Large intestine (tissue), 3 donors: ENCODE measurements at regions not wholly inside any gene's neighbourhood (a gene's known extent, or its start where the extent isn't known, plus 50 kb on each side); places are given as distances from the start of the nearest gene placed in this dataset.

Experiments
- DNase-seq, 2 donors: peaks; one replicate each; pipeline versions ENCODE4 v3.0.0 to v3.0.0-alpha.2; 2013
- H3K27ac ChIP-seq: one replicate; pipeline ENCODE4 v1.5.1; 2013; ENCODE audit warnings: low read length
- H3K27me3 ChIP-seq: 2 replicates; pipeline ENCODE4 v1.6.1; 2013; ENCODE audit warnings: low read length; ENCODE audit not compliant: control insufficient read depth, insufficient read depth
- H3K36me3 ChIP-seq: 2 replicates; pipeline ENCODE4 v1.6.1; 2013; ENCODE audit warnings: low read length; ENCODE audit not compliant: control insufficient read depth, insufficient read depth
- H3K4me1 ChIP-seq: one replicate; pipeline ENCODE4 v1.6.1; 2013; ENCODE audit warnings: low read length; ENCODE audit not compliant: control insufficient read depth, insufficient read depth
- H3K4me3 ChIP-seq: one replicate; pipeline ENCODE4 v1.5.1; 2013; ENCODE audit warnings: low read length
- H3K9me3 ChIP-seq: one replicate; pipeline ENCODE4 v1.6.1; 2013; ENCODE audit warnings: mild to moderate bottlenecking, low read depth, low read length, moderate library complexity; ENCODE audit not compliant: control insufficient read depth
- WGBS: methylation state at CpG from one replicate; pipeline ENCODE4 v1.1.5; 2013; ENCODE audit warnings: low lambda C conversion rate; ENCODE audit not compliant: insufficient coverage; 5-methylcytosine and 5-hydroxymethylcytosine counted together

GRCh38 chr4:111676533-111676932, 468.7 kb upstream of the FAM241A start:
- no peaks in the 10 kb centered on the region for H3K36me3 ChIP-seq
- no peaks in the 10 kb centered on the region for H3K27me3 ChIP-seq

DNA sequence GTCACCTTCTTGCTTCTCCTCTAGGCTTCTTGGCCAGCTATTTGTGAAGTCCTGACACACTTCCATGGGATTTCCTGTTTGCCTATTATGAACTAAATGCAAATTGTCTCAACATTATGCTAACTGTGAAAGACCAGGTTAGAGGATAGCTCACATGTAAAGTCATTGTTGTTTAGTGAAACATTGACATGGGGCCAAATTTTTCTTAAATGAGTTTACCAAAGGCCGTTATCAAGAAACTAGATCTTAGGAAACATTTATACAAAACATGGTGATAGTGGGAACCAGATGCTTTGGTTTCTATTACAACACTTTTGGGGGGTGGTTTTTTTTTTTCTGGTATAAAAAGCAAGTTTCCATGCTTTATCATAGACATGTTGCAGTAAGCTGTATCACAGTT, 466.8 kb upstream of the FAM241A start:
- 40% methylated on average over 1 of the region's 1 CpG for WGBS
- H3K4me3 ChIP-seq = no peak overlapping the region
- no peak for DNase-seq

More at GRCh38 chr4:111676533-111676932, 468.7 kb upstream of the FAM241A start:
- H3K4me3 ChIP-seq = no peak overlapping the region
- DNase-seq = no peak
- no peak overlapping the region for H3K27ac ChIP-seq
- H3K9me3 ChIP-seq = no peaks in the 10 kb centered on the region
- H3K4me1 ChIP-seq = no peaks in the 10 kb centered on the region

DNA sequence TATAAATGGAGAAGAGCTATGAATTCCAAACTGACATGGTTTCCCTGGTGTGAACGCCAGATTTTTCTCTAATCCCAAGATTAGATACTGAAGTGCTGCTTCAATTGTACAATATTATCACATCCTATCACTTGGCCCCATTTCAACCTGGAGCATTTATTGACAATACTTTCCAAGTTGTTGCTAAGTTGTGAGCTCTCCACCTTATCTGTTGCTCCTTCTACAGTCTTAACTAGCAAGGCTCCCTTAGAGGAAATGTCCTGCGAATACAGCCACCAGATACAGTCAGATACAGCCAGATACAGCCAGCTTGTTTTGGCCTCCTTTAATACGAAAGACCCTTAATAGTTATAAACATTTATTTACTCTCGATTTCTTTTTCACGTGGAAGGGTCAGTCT, 466.3 kb upstream of the FAM241A start:
- H3K4me1 ChIP-seq = no peaks in the 10 kb centered on the region
- no peaks in the 10 kb centered on the region for H3K36me3 ChIP-seq
- H3K27ac ChIP-seq = no peak overlapping the region
- no peak overlapping the region for H3K4me3 ChIP-seq
- H3K9me3 ChIP-seq = no peaks in the 10 kb centered on the region
- WGBS = no CpG with 5 or more reads among the region's 5 CpGs
- H3K27me3 ChIP-seq = no peaks in the 10 kb centered on the region
- DNase-seq = no peak

More for the DNA sequence above, 466.8 kb upstream of the FAM241A start:
- no peaks in the 10 kb centered on the region for H3K27me3 ChIP-seq
- H3K36me3 ChIP-seq = no peaks in the 10 kb centered on the region
- no peak overlapping the region for H3K27ac ChIP-seq
- no peaks in the 10 kb centered on the region for H3K4me1 ChIP-seq
- H3K9me3 ChIP-seq = no peaks in the 10 kb centered on the region

GRCh38 chr4:111681270-111681669, 464.0 kb upstream of the FAM241A start:
- DNase-seq = no peak
- H3K9me3 ChIP-seq = no peaks in the 10 kb centered on the region
- no peaks in the 10 kb centered on the region for H3K4me1 ChIP-seq
- H3K36me3 ChIP-seq = no peaks in the 10 kb centered on the region
- no CpG with 5 or more reads among the region's 3 CpGs for WGBS
- no peak overlapping the region for H3K27ac ChIP-seq
- H3K4me3 ChIP-seq = no peak overlapping the region
- no peaks in the 10 kb centered on the region for H3K27me3 ChIP-seq

GRCh38 chr4:111681751-111682150, 463.5 kb upstream of the FAM241A start:
- no peak for DNase-seq
- H3K36me3 ChIP-seq = no peaks in the 10 kb centered on the region
- no peaks in the 10 kb centered on the region for H3K9me3 ChIP-seq
- no peak overlapping the region for H3K4me3 ChIP-seq
- 100% methylated on average over 1 of the region's 7 CpGs for WGBS
- no peaks in the 10 kb centered on the region for H3K4me1 ChIP-seq
- H3K27me3 ChIP-seq = no peaks in the 10 kb centered on the region
- H3K27ac ChIP-seq = no peak overlapping the region

DNA sequence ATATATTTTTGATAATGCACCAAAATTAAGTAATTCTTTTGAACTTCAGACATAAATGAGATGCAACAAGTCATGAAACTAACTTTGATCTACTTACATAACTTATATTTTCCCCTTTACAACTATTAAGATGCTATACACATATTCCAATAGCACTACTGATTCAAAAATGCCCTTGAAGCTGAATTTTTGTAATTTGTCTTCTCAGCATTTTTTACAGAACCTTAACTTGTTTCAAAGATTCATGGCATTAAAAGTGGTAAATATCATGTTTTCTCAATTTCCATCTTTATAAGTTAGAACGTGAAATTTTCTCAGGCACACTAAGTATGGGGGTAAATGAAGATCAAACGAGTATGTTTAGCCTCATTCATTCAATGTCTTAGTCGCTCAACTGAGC, 460.0 kb upstream of the FAM241A start:
- no peak for DNase-seq

DNA sequence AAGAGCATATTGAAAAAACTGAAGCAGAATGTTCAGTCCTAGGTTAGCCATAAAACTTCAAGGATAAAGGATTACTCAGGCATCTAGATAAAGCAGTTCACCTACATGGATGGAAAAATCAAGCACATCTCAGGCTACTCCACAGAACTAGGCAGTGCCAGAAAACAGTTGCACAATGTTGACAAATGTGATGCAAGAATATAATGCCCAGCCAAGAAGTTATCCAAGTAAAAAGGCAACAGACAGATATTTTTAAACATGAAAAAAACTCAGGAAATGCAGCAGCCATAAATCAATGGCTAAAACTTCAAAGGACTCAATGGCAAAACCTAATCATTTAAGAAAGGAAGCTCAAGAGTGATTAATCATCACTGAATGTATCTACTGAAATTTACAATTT, 456.0 kb upstream of the FAM241A start:
- DNase-seq = peak; percentile 43 to 57
- Histone ChIP-seq H3K4me3 (no peak overlapping the region), H3K4me1 (no peaks in the 10 kb centered on the region), H3K9me3 (no peaks in the 10 kb centered on the region), H3K27me3 (no peaks in the 10 kb centered on the region), H3K36me3 (no peaks in the 10 kb centered on the region), H3K27ac (no peak overlapping the region)

More for the DNA sequence above, 460.0 kb upstream of the FAM241A start:
- Histone ChIP-seq H3K27ac (no peak overlapping the region), H3K36me3 (no peaks in the 10 kb centered on the region), H3K4me1 (no peaks in the 10 kb centered on the region), H3K9me3 (no peaks in the 10 kb centered on the region), H3K27me3 (no peaks in the 10 kb centered on the region), H3K4me3 (no peak overlapping the region)
- WGBS = no CpG with 5 or more reads among the region's 3 CpGs

DNA sequence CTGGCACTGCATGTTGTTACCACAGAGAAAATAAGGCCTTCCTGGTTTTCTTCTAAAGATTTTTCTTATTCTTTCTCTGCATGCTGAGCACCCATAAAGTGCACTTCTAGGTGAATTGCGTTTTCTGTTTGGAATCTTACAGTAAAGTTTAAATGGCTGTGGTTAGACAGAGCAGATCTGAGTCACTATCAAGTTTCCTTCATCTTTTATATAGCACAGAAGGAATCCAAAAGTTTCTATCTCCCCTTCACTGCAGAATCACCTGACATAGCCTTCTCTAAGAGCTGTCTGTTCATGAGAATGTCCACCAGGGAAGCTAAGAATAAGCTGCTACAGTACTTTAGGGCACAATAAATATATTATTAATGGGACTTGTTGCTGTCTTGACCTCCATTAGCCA, 455.5 kb upstream of the FAM241A start:
- Histone ChIP-seq H3K27ac (no peak overlapping the region), H3K4me1 (no peaks in the 10 kb centered on the region), H3K9me3 (no peaks in the 10 kb centered on the region), H3K36me3 (no peaks in the 10 kb centered on the region), H3K27me3 (no peaks in the 10 kb centered on the region), H3K4me3 (no peak overlapping the region)
- WGBS = 20% methylated on average over 1 of the region's 1 CpG
- DNase-seq = no peak

DNA sequence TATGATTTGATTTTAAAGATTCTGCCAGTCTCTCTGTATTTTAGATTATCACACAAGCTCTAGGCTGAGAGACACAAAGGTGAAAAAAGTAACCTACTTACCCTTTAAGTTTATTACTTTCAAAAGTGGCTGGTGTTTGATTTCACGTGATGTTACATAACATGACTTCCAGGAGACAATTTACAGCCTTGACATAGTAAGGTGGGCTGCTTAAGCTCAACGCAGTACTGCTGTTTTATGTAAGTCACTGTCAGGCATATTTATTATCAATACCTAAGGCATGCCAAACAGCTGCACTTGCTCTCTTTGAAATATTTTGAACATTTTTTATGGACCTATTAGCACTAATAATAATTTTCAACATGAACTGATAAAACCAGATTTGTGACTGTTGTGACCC, 451.5 kb upstream of the FAM241A start:
- DNase-seq = peak in 1 of 2 donors; percentile 7
- no peak overlapping the region for H3K27ac ChIP-seq

DNA sequence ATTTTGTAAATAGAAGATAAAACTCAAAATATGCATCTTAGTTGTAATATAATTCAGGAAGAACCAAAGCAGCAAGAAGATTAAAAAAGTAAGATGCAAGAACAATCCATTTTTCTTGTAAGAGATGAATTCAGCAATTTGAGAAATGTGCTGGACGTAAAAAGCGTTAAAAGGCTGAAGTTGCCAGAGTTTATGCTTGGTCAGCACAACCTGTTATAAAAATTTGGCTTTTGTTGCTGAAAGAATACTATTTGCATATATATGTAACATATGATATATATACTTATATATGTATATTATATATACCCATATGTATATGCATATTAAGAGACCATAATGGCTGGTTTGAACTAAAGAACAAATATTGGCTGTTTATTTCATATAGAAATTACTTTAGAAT, 449.6 kb upstream of the FAM241A start:
- Histone ChIP-seq H3K27ac (no peak overlapping the region), H3K36me3 (no peaks in the 10 kb centered on the region), H3K27me3 (no peaks in the 10 kb centered on the region), H3K4me3 (no peak overlapping the region), H3K4me1 (no peaks in the 10 kb centered on the region), H3K9me3 (no peaks in the 10 kb centered on the region)
- no peak for DNase-seq
- WGBS = 100% methylated on average over 1 of the region's 2 CpGs

More for the DNA sequence above, 451.5 kb upstream of the FAM241A start:
- Histone ChIP-seq H3K4me3 (no peak overlapping the region), H3K9me3 (no peaks in the 10 kb centered on the region), H3K4me1 (no peaks in the 10 kb centered on the region), H3K27me3 (no peaks in the 10 kb centered on the region), H3K36me3 (no peaks in the 10 kb centered on the region)
- WGBS = 40% methylated on average over 1 of the region's 2 CpGs

GRCh38 chr4:111696505-111696904, 448.7 kb upstream of the FAM241A start:
- H3K27me3 ChIP-seq = no peaks in the 10 kb centered on the region
- no peak overlapping the region for H3K4me3 ChIP-seq
- H3K4me1 ChIP-seq = no peaks in the 10 kb centered on the region
- H3K36me3 ChIP-seq = no peaks in the 10 kb centered on the region
- no peak for DNase-seq
- H3K9me3 ChIP-seq = no peaks in the 10 kb centered on the region
- H3K27ac ChIP-seq = no peak overlapping the region
- no CpG with 5 or more reads among the region's 2 CpGs for WGBS
